Thyroid gland (tissue), 4 donors: ENCODE measurements at regions not wholly inside any gene's neighbourhood (a gene's known extent, or its start where the extent isn't known, plus 50 kb on each side); places are given as distances from the start of the nearest gene placed in this dataset.

Experiments used
- DNase-seq, 2 donors: peaks; one replicate each; pipeline ENCODE4 v3.0.0-alpha.2; 2019
- H3K27ac ChIP-seq, 3 donors: fragments of 200-600 bp; sonication (generic); 1 replicate in 2 of 3; 2 replicates in 1 of 3; pipeline ENCODE4 v1.5.1; 2016 to 2019; ENCODE audit warnings: mild to moderate bottlenecking in 1 of 3, moderate library complexity in 1 of 3
- H3K27me3 ChIP-seq: fragments of 200-600 bp; sonication (generic); one replicate; pipeline ENCODE4 v1.5.1; 2019
- H3K36me3 ChIP-seq, 2 donors: fragments of 200-600 bp; sonication (generic); one replicate each; pipeline ENCODE4 v1.5.1; 2016 to 2019
- H3K4me1 ChIP-seq, 2 donors: fragments of 200-600 bp; sonication (generic); one replicate each; pipeline ENCODE4 v1.5.1; 2017 to 2019
- H3K4me3 ChIP-seq, 3 donors: fragments of 200-600 bp; sonication (generic); replicated peaks in 1 of 3; 1 replicate in 2 of 3; 2 replicates in 1 of 3; pipeline ENCODE4 v1.5.1; 2016; ENCODE audit warnings: mild to moderate bottlenecking in 1 of 3
- H3K9me3 ChIP-seq: fragments of 200-600 bp; sonication (generic); one replicate; pipeline ENCODE4 v1.5.1; 2017
- POLR2A ChIP-seq, 2 donors: fragments of 450-650 bp; IDR thresholded peaks; one replicate each; pipeline ENCODE4 v1.6.1; 2017; ENCODE audit warnings: antibody characterized with exemption in 2 of 2, mild to moderate bottlenecking in 2 of 2, moderate library complexity in 1 of 2
- WGBS, 2 donors: methylation state at CpG; one replicate each; pipeline ENCODE4 v1.1.5; 2017; 5-methylcytosine and 5-hydroxymethylcytosine counted together
- intact Hi-C: fragments of 100-400 bp; cut with DNase I; formaldehyde crosslinking; loops from one replicate; pipeline ENCODE4 v1.15.1; 2023
- TF ChIP-seq, protein P1 (sequence below), 6 experiments: fragments of 200-600 bp in 3 of 6; fragments of 450-650 bp in 3 of 6; sonication (generic) in 3 of 6; IDR thresholded peaks; one replicate each; pipeline ENCODE4 v1.5.1; 2016 to 2019; ENCODE audit warnings: antibody characterized with exemption in 6 of 6, mild to moderate bottlenecking in 2 of 6, inconsistent platforms in 1 of 6, moderate library complexity in 1 of 6

- no peak for TF ChIP-seq POLR2A (IDR thresholded peaks at IDR 0.05)
- TF ChIP-seq, protein P1, sequence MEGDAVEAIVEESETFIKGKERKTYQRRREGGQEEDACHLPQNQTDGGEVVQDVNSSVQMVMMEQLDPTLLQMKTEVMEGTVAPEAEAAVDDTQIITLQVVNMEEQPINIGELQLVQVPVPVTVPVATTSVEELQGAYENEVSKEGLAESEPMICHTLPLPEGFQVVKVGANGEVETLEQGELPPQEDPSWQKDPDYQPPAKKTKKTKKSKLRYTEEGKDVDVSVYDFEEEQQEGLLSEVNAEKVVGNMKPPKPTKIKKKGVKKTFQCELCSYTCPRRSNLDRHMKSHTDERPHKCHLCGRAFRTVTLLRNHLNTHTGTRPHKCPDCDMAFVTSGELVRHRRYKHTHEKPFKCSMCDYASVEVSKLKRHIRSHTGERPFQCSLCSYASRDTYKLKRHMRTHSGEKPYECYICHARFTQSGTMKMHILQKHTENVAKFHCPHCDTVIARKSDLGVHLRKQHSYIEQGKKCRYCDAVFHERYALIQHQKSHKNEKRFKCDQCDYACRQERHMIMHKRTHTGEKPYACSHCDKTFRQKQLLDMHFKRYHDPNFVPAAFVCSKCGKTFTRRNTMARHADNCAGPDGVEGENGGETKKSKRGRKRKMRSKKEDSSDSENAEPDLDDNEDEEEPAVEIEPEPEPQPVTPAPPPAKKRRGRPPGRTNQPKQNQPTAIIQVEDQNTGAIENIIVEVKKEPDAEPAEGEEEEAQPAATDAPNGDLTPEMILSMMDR (IDR thresholded peaks at IDR 0.05) = no peak
- Histone ChIP-seq H3K27me3 (no peaks in the 10 kb centered on the region), H3K36me3 (no peaks in the 10 kb centered on the region), H3K4me1 (no peaks in the 10 kb centered on the region), H3K27ac (no peak overlapping the region), H3K4me3 (no peak overlapping the region), H3K9me3 (no peaks in the 10 kb centered on the region)
- intact Hi-C loops = no loop called here
- no peak for DNase-seq
These were observed 169.5 kb upstream of the DPYD start for GRCh38 chr1:98090351-98090750.

GRCh38 chr1:98088381-98088780, 167.5 kb upstream of the DPYD start:
- H3K36me3 ChIP-seq = no peaks in the 10 kb centered on the region
- no peaks in the 10 kb centered on the region for H3K27me3 ChIP-seq
- intact Hi-C loops = no loop called here
- no peak for DNase-seq
- WGBS, 2 donors = 78 to 86% methylated on average over 3 of the region's 3 CpGs
- H3K27ac ChIP-seq = no peak overlapping the region
- H3K9me3 ChIP-seq = no peaks in the 10 kb centered on the region
- H3K4me1 ChIP-seq = no peaks in the 10 kb centered on the region
- TF ChIP-seq, protein P1 (IDR thresholded peaks at IDR 0.05) = no peak
- no peak for TF ChIP-seq POLR2A (IDR thresholded peaks at IDR 0.05)
- H3K4me3 ChIP-seq = no peak overlapping the region

GRCh38 chr1:98086796-98087441, 166.1 kb upstream of the DPYD start:
- Histone ChIP-seq H3K27me3 (no peaks in the 10 kb centered on the region), H3K36me3 (no peaks in the 10 kb centered on the region), H3K27ac (no peak overlapping the region), H3K4me3 (no peak overlapping the region), H3K4me1 (no peaks in the 10 kb centered on the region), H3K9me3 (no peaks in the 10 kb centered on the region)
- no peak for TF ChIP-seq POLR2A (IDR thresholded peaks at IDR 0.05)
- TF ChIP-seq, protein P1 (IDR thresholded peaks at IDR 0.05) = no peak
- 59 to 62% methylated on average over 3 of the region's 3 CpGs for WGBS, 2 donors
- intact Hi-C loops = no loop called here
- DNase-seq = no peak

- Histone ChIP-seq H3K27me3 (no peaks in the 10 kb centered on the region), H3K4me1 (no peaks in the 10 kb centered on the region), H3K9me3 (no peaks in the 10 kb centered on the region), H3K36me3 (no peaks in the 10 kb centered on the region), H3K27ac (no peak overlapping the region), H3K4me3 (no peak overlapping the region)
- 85 to 100% methylated on average over 1 of the region's 1 CpG for WGBS, 2 donors
- no peak for TF ChIP-seq POLR2A (IDR thresholded peaks at IDR 0.05)
- TF ChIP-seq, protein P1 (IDR thresholded peaks at IDR 0.05) = no peak
- intact Hi-C loops = no loop called here
- DNase-seq = no peak
These were observed 165.3 kb upstream of the DPYD start for GRCh38 chr1:98086156-98086555.

GRCh38 chr1:98084188-98084587, 163.4 kb upstream of the DPYD start:
- Histone ChIP-seq H3K4me3 (no peak overlapping the region), H3K4me1 (no peaks in the 10 kb centered on the region), H3K27ac (no peak overlapping the region), H3K27me3 (no peaks in the 10 kb centered on the region), H3K9me3 (no peaks in the 10 kb centered on the region), H3K36me3 (no peaks in the 10 kb centered on the region)
- intact Hi-C loops = no loop called here
- DNase-seq = no peak
- no peak for TF ChIP-seq POLR2A (IDR thresholded peaks at IDR 0.05)
- TF ChIP-seq, protein P1 (IDR thresholded peaks at IDR 0.05) = no peak
- WGBS, 2 donors = 51 to 56% methylated on average over 2 of the region's 2 CpGs
